Heart right ventricle (tissue), 16 donors: ENCODE measurements at regions not wholly inside any gene's neighbourhood (a gene's known extent, or its start where the extent isn't known, plus 50 kb on each side); places are given as distances from the start of the nearest gene placed in this dataset.

Experiments used
- ATAC-seq, 8 donors: fragments of 200-7000 bp; cut with Tn5 transposase; one replicate each; pipeline ENCODE4 v1.9.1; 2020; ENCODE audit warnings: mild to moderate bottlenecking in 8 of 8, moderate library complexity in 8 of 8, moderate number of reproducible peaks in 1 of 8
- DNase-seq, 2 donors: peaks; one replicate each; pipeline ENCODE4 v3.0.0-alpha.2; 2020
- H3K27ac ChIP-seq, 10 donors: fragments of 200-600 bp; sonication (generic) in 2 of 10; one replicate each; pipeline versions ENCODE4 v1.5.0 to v1.8.0; 2020 to 2022; ENCODE audit warnings: mild to moderate bottlenecking in 3 of 10
- H3K27me3 ChIP-seq, 7 donors: fragments of 200-600 bp; one replicate each; pipeline ENCODE4 v1.8.0; 2021 to 2022; ENCODE audit warnings: mild to moderate bottlenecking in 2 of 7
- H3K36me3 ChIP-seq, 9 donors: fragments of 200-600 bp; sonication (generic) in 1 of 9; one replicate each; pipeline versions ENCODE4 v1.5.0 to v1.8.0; 2020 to 2022; ENCODE audit warnings: mild to moderate bottlenecking in 2 of 9
- H3K4me1 ChIP-seq, 9 donors: fragments of 200-600 bp; sonication (generic) in 1 of 9; one replicate each; pipeline versions ENCODE4 v1.5.0 to v1.8.0; 2020 to 2022; ENCODE audit warnings: mild to moderate bottlenecking in 4 of 9
- H3K4me3 ChIP-seq, 10 donors: fragments of 200-600 bp; sonication (generic) in 2 of 10; one replicate each; pipeline versions ENCODE4 v1.5.0 to v1.8.0; 2020 to 2022; ENCODE audit warnings: mild to moderate bottlenecking in 7 of 10, moderate library complexity in 2 of 10
- H3K9me3 ChIP-seq, 11 donors: fragments of 200-600 bp in 10 of 11; sonication (generic) in 2 of 11; one replicate each; pipeline versions ENCODE4 v1.5.0 to v1.8.0; 2013 to 2022; ENCODE audit warnings: mild to moderate bottlenecking in 2 of 11, control low read depth in 1 of 11, moderate library complexity in 1 of 11
- CTCF ChIP-seq, 9 donors: fragments of 200-600 bp; sonication (generic) in 2 of 9; IDR thresholded peaks; one replicate each; pipeline versions ENCODE4 v1.5.0 to v1.8.0; 2021 to 2022; ENCODE audit warnings: antibody characterized with exemption in 9 of 9, mild to moderate bottlenecking in 5 of 9, moderate library complexity in 1 of 9
- WGBS, 2 donors: extraction: QIAGEN DNeasy Blood & Tissue Kit; methylation state at CpG; one replicate each; pipeline ENCODE4 v1.1.7; 2013; ENCODE audit warnings: inconsistent platforms in 1 of 2; 5-methylcytosine and 5-hydroxymethylcytosine counted together
- intact Hi-C, 10 donors: fragments of 100-400 bp; cut with DNase I; formaldehyde crosslinking; loops; one replicate each; pipeline versions ENCODE4 v1.11.1 to v1.14.2; 2022
- donor health status: Arrhythmogenic right ventricular cardiomyopathy.
- donor health status: ischemic (EF 13 %, LVEDD 7.1; RV severe dilation, severe dysfunction).
- donor health status: healthy with polysubstance abuse.
- donor health status: DM: no; HTN: yes; CAD: no.
- donor health status: DM: no; HTN: no; CAD: no.
- donor health status: ischemic (EF 25% LVEDD 6.9; RV normal size, moderate dysfunction).
- donor health status: ischemic (EF 25% LVEDD 5.7; RV mildly dilated, moderate dysfunction).
- donor health status: healthy.
- donor health status: DM: yes; HTN: yes; CAD: no.
- donor health status: Ischemic cardiomyopathy.
- donor health status: ischemic (EF 35%, LVEDD 5.7; RV mildly dilated, moderate dysfunction).
- donor health status: nonischemic (EF 11% LVEDD 7.7; RV severe dilation, severe dysfunction).
- donor health status: DM: yes; HTN: yes; CAD: no.
- donor health status: PGD.
- donor health status: ischemic (EF 29% LVEDD 5.4; RV normal size, mild dysfunction).
- donor health status: nonischemic (EF 23%, LVEDD 6.1; RV moderate dilation, normal function).

GRCh38 chr13:59166174-59166573, 997.6 kb downstream of the DIAPH3 start:
- no peak for TF ChIP-seq CTCF (IDR thresholded peaks at IDR 0.05)
- H3K4me1 ChIP-seq: no peaks in the 10 kb centered on the region
- DNase-seq: no peak
- H3K36me3 ChIP-seq: no peaks in the 10 kb centered on the region
- no peak overlapping the region for H3K27ac ChIP-seq
- H3K9me3 ChIP-seq: peaks cover 0 to 23% (median 0%) of the 10 kb centered on the region in 11 donors
- intact Hi-C loops: loop anchor here in 1 of 10 donors (2.0 kb wide), 1 partner anchor 27 kb away; no protein-coding TSS in a partner anchor
- H3K4me3 ChIP-seq: no peak overlapping the region
- H3K27me3 ChIP-seq: no peaks in the 10 kb centered on the region
- ATAC-seq: no peak

GRCh38 chr13:59172076-59172475, 991.7 kb downstream of the DIAPH3 start:
- DNase-seq (no peak), ATAC-seq (no peak)
- no peaks in the 10 kb centered on the region for H3K36me3 ChIP-seq
- no peak for TF ChIP-seq CTCF (IDR thresholded peaks at IDR 0.05)
- 67 to 68% methylated on average over 4 of the region's 4 CpGs for WGBS, 2 donors
- H3K27me3 ChIP-seq: no peaks in the 10 kb centered on the region
- H3K4me1 ChIP-seq: no peaks in the 10 kb centered on the region
- intact Hi-C loops: no loop called here
- no peak overlapping the region for H3K27ac ChIP-seq
- no peaks in the 10 kb centered on the region for H3K9me3 ChIP-seq
- no peak overlapping the region for H3K4me3 ChIP-seq

- Histone ChIP-seq H3K36me3 (no peaks in the 10 kb centered on the region), H3K4me3 (no peak overlapping the region), H3K27me3 (no peaks in the 10 kb centered on the region), H3K4me1 (peaks cover 0 to 8% (median 0%) of the 10 kb centered on the region in 9 donors), H3K27ac (no peak overlapping the region), H3K9me3 (peaks cover 0 to 6% (median 0%) of the 10 kb centered on the region in 11 donors)
- intact Hi-C loops: no loop called here
- ATAC-seq (no peak), DNase-seq (no peak)
- 96% methylated on average over 3 of the region's 3 CpGs for WGBS, 2 donors
- TF ChIP-seq CTCF (IDR thresholded peaks at IDR 0.05): peak in 1 of 9 donors; percentile 11
Measured at GRCh38 chr13:59176775-59177174, 987.0 kb downstream of the DIAPH3 start.

GRCh38 chr13:59178344-59178743, 985.4 kb downstream of the DIAPH3 start:
- Histone ChIP-seq H3K27me3 (no peaks in the 10 kb centered on the region), H3K4me3 (no peak overlapping the region), H3K36me3 (no peaks in the 10 kb centered on the region), H3K9me3 (peaks cover 0 to 6% (median 0%) of the 10 kb centered on the region in 11 donors), H3K4me1 (peaks cover 0 to 8% (median 0%) of the 10 kb centered on the region in 9 donors), H3K27ac (no peak overlapping the region)
- intact Hi-C loops: no loop called here
- ATAC-seq: no peak
- DNase-seq: no peak
- 91 to 93% methylated on average over 2 of the region's 2 CpGs for WGBS, 2 donors
- TF ChIP-seq CTCF (IDR thresholded peaks at IDR 0.05): peak in 4 of 9 donors; percentile 6 to 21 (median 18)
